GM18498 (cell line): ENCODE measurements at regions not wholly inside any gene's neighbourhood (a gene's known extent, or its start where the extent isn't known, plus 50 kb on each side); places are given as distances from the start of the nearest gene placed in this dataset.

ENCODE experiments used
- ATAC-seq: cut with Tn5 transposase; IDR thresholded peaks from one replicate; pipeline ENCODE4 v1.9.1; 2021; ENCODE audit warnings: mild to moderate bottlenecking, moderate library complexity; ENCODE audit not compliant: unreplicated experiment

- ATAC-seq, result no peak
Observed at GRCh38 chr2:105626212-105626965, 118.3 kb upstream of the NCK2 start.

DNA sequence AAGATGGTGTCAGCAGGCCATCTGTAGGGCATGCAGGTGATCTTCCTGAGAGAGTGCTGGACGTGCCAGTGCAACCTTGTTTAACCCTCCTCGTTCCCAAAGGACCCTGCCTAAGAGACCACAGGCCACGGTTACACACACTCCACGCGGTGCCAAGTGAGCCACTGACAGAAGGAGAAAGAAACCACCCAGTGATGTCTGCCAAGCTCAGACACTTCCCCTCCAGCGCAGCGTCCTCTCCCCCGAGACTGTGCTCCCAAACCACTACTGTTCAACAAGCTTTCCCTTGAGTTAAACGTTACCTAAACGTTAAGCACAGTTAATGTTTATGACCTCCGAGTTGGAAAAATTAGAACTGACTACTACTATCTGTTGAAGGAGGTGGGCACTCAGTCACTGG, 119.1 kb upstream of the NCK2 start:
- no peak for ATAC-seq

DNA sequence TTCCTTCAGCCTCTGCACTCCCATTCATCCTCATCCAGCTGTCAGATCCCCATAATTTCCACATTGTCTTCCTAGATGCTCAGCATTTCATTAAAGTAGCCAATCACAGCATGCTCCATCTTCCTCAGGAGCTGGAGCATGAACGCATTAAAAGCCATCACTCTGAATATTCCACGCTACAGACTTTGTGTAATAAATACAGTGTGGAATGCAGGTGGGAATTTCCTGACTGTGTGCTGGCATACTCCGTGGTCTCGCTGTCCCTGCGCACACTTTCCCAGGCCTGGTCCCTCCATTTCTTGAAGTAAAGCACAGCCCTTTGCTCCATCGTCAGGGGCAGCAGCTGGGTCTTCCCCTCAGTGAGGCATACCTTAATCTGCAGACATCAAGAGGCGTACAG, 123.7 kb upstream of the NCK2 start:
- no peak for ATAC-seq

DNA sequence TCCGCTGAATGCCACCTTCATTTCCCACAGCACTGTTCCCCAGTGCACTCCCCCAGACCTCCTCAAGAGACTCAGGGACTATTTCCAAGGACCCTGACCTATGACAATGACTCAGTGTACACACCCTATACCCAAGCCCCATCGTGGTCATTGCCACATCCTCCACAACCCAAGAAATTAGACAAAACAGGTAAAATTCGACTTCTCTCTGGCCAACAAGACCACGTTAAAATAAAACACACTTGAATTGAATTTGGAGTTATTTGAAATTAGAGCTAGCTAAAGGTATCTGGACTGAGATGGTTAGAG, 126.4 kb upstream of the NCK2 start:
- ATAC-seq, result no peak

DNA sequence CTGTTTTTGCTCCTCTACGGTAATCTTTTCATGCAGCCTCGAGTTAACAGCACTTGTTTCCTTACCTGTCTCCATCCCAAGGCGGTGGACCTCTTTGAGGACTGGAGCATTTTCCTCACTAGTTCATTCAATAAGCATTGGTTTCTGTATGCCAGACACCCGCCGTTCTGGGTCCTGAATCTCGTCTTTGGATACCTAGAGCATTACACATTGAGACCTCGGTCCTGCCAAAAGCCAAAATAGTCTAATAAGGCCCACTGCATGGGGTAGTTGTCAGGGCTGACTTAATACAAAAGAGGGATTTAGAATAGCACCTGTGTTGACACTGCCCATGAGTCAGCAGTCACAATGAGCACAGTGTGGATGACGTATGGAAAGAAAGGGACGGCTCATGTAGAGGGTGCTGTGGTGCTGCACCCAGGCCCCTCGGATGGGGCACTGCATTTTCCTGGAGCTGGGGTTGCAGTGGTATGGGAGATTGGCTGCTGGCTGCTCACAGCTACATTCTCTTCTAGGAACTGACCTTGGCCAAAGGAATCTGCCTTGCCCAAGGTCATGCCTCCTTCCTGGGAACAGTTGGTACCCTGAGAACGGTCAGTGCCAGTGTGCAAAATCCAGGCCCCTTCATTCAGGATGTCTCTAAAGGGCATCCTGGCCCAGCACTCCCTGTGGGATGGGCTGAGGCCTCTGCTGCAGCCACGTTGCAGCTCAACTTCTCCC, 126.9 kb upstream of the NCK2 start:
- no peak for ATAC-seq

DNA sequence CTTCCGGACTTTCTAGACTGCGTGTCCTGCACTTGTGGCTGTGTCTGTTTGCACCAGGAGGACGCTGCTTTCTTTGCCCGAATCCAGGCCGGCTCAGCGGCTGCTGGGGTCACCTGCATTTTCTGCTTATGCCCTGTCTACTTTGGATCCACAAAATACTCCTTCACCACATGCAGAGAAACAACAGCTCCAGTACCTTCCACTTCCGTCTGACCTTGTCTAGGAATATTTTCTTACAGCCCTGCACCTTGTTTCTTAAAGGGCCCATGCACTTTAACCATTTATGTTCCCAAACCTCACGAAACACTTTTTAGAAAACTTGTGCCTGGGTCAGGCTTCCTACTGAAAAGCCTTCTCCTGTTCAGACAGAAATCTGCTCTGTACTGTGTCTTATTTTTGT, 129.4 kb upstream of the NCK2 start:
- no peak for ATAC-seq

- ATAC-seq, result no peak
Observed at GRCh38 chr2:105611811-105612424, 132.8 kb upstream of the NCK2 start.

- ATAC-seq, result no peak
Observed at GRCh38 chr2:105611333-105611637, 133.4 kb upstream of the NCK2 start.

DNA sequence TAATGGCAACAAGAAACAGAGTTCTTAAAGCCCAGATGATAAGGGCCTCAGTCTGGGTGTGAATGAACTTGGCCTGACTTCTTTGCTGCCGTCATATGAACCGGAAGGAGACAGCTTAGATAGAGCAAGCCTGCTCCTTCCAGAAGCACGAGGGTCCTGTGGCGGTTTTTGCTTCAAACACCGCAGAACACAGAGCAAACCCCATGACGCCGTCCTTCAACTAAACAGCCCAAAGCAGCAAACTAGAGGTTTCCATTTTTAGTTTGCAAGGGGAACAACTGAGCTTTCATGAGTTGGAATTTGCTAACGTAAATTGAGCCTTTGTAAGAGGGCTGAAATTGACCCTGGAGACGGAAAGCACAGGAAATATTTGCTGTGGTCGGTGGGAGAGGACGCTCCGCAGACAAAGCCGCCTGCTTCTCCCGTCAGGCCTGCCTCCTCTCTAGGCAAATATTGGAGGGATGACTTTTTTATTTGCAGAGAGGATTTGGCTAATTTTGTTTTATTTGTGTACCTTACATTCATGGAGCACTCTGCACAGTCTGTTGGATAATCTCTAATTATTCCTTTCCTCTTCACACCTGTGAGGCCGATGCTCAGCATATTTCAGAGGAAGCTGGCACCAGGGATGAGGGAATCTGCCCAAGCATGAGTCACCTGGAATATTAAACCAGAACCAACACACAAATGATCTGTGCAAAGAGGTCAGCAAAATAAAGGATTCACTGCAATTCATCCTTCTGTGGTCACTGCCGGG, 134.0 kb upstream of the NCK2 start:
- no peak for ATAC-seq

DNA sequence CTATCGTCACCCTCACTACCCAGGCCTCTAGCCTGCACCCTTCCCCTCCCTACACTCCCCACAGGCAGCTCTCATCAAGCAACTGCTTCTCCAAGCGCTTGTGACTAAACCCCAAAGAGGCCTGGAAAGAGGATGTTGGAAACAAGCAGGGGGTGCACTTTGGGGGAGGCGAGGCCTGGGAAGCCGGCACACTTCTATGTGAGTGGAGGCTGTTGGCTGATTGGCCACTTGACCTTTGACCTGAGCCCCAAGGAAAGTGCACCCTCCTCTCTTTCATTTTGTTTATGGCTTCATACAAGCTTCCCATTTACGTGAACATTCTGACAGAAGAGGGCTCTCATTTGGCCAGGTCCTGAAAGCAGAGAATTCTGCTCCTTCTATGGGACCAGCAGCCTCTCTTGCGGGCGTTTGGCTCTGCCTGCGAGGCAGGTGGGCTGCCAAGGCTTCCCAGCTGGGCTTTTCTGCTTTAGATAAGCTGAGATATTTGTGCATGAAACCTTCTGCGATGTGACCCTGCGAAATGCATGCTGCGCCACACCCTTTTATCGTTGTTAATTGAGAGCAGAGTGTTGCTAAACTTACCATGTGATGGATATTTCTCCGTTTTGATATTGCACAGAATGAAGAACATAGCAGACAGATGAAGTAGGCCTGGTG, 134.8 kb upstream of the NCK2 start:
- no peak for ATAC-seq

DNA sequence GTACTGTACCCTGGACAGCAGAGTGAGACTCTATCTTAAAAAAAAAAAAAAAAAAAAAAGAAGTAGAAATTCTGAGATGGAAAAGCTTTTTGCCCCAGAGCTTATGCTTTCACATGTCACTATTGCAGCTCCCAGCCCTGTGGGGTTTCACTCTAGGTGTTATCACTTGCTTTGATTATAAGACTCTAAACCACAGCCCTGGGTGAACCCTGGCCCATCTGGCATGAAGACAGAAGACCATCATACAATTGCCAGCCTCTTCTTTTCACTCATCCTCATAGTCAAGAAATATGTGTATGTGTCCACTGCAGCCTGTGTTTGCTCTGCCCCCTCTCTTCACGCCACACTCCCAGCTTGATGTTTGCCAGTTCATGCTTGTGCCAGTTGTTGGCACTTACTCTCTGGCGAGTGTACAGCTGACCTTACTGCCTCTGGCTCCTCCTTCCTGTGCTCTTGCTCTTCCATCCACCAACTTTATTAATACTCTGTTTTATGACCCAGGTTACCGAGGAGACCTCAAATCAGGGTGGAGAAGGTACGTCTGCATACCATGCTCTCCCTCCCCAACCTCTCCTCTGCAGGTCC, 136.7 kb upstream of the NCK2 start:
- no peak for ATAC-seq

GRCh38 chr2:105606081-105606480, 138.6 kb upstream of the NCK2 start:
- ATAC-seq, result no peak

- ATAC-seq, result no peak
Observed at GRCh38 chr2:105604938-105605337, 139.8 kb upstream of the NCK2 start.

- no peak for ATAC-seq
Observed at GRCh38 chr2:105600949-105601794, 143.5 kb upstream of the NCK2 start.

DNA sequence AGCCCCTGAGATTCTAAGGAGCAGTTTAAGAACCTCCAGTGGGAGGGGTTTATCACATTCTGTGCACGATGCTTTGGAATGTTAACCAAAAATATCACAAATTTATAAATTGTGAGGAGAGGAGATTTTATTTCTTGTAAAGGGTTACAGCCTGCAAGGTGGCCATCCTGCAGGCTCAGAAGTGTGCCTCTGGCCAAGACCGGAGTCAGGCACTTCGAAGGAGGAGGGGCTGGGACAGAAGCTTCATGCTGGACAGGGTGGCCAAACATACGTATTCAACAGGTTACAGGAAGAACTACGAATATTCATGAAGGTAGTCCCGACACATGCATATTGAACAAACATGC, 144.1 kb upstream of the NCK2 start:
- no peak for ATAC-seq

DNA sequence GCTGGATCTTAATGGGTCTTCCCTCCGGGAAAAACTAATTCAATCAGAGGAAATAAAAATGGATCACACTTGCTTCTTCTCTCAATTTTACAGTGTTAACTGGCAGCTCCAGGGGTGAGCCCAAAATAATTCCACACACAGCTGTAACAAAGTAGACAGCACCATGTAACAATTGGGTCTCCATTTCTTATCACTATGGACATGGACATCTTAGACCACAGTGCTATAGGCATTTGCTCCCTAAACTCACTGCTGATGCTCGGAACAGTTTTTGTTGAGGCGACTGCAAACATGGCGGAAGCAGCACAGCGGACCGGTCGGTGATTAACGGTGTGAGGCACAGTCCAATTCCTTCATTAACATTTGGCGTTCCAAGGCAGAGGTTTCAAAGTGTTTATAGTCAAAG, 144.7 kb upstream of the NCK2 start:
- no peak for ATAC-seq

- ATAC-seq, result no peak
Observed at GRCh38 chr2:105598829-105599698, 145.6 kb upstream of the NCK2 start.

GRCh38 chr2:105597806-105598803, 146.6 kb upstream of the NCK2 start:
- ATAC-seq, result no peak
